Mesenchymal stem cell (in vitro differentiated cells and primary cell): ENCODE measurements at regions not wholly inside any gene's neighbourhood (a gene's known extent, or its start where the extent isn't known, plus 50 kb on each side); places are given as distances from the start of the nearest gene placed in this dataset.

Experiments
- DNase-seq: peaks from one replicate; pipeline ENCODE4 v3.0.0-alpha.2; 2013
- H2AFZ ChIP-seq: one replicate; pipeline ENCODE4 v1.6.1; 2013; ENCODE audit warnings: low read depth, mild to moderate bottlenecking, control low read depth, inconsistent platforms, low read length, moderate library complexity
- H2AK5ac ChIP-seq: 2 replicates; pipeline ENCODE4 v1.6.1; 2013; ENCODE audit warnings: low read length, moderate library complexity, mild to moderate bottlenecking, inconsistent platforms; ENCODE audit not compliant: severe bottlenecking
- H2BK120ac ChIP-seq: one replicate; pipeline ENCODE4 v1.6.1; 2013; ENCODE audit warnings: low read depth, mild to moderate bottlenecking, inconsistent platforms, low read length, moderate library complexity
- H2BK12ac ChIP-seq, 2 experiments: one replicate each; pipeline ENCODE4 v1.6.1; 2013; ENCODE audit warnings: inconsistent platforms in 2 of 2, low read length in 2 of 2, mild to moderate bottlenecking in 2 of 2, moderate library complexity in 2 of 2, control low read depth in 1 of 2
- H2BK15ac ChIP-seq: one replicate; pipeline ENCODE4 v1.6.1; 2013; ENCODE audit warnings: mild to moderate bottlenecking, low read depth, inconsistent platforms; ENCODE audit not compliant: poor library complexity, severe bottlenecking
- H2BK5ac ChIP-seq: 2 replicates; pipeline ENCODE4 v1.6.1; 2013; ENCODE audit warnings: low read depth, mild to moderate bottlenecking, low read length, control low read depth, inconsistent platforms; ENCODE audit not compliant: poor library complexity, severe bottlenecking
- H3K14ac ChIP-seq, 2 experiments: one replicate each; pipeline ENCODE4 v1.6.1; 2013; ENCODE audit warnings: inconsistent platforms in 2 of 2, low read length in 2 of 2, control low read depth in 1 of 2, mild to moderate bottlenecking in 1 of 2, moderate library complexity in 1 of 2
- H3K18ac ChIP-seq, 2 experiments: one replicate each; pipeline ENCODE4 v1.6.1; 2013; ENCODE audit warnings: inconsistent platforms in 2 of 2, low read length in 2 of 2, control low read depth in 1 of 2, low read depth in 1 of 2, mild to moderate bottlenecking in 1 of 2
- H3K23ac ChIP-seq, 2 experiments: one replicate each; pipeline ENCODE4 v1.6.1; 2013; ENCODE audit warnings: inconsistent platforms in 2 of 2, low read length in 2 of 2, mild to moderate bottlenecking in 2 of 2, moderate library complexity in 2 of 2, control low read depth in 1 of 2
- H3K27ac ChIP-seq: 2 replicates; pipeline ENCODE4 v1.5.1; 2013; ENCODE audit warnings: mild to moderate bottlenecking, moderate library complexity, low read length, control low read depth, inconsistent platforms; ENCODE audit not compliant: poor library complexity, severe bottlenecking
- H3K27me3 ChIP-seq, 2 experiments: 2 replicates each; pipeline versions ENCODE4 v1.6.1 to v1.7.0; 2013; ENCODE audit warnings: low read length in 2 of 2, mild to moderate bottlenecking in 2 of 2, moderate library complexity in 2 of 2, control low read depth in 1 of 2, inconsistent platforms in 1 of 2; ENCODE audit not compliant: control insufficient read depth in 1 of 2, insufficient read depth in 1 of 2
- H3K36me3 ChIP-seq, 2 experiments: 2 replicates each; pipeline versions ENCODE4 v1.6.1 to v1.7.0; 2013; ENCODE audit warnings: low read length in 2 of 2, control low read depth in 1 of 2, inconsistent platforms in 1 of 2, low read depth in 1 of 2, mild to moderate bottlenecking in 1 of 2; ENCODE audit not compliant: insufficient read depth in 2 of 2, control insufficient read depth in 1 of 2
- H3K4ac ChIP-seq, 2 experiments: one replicate each; pipeline ENCODE4 v1.6.1; 2013; ENCODE audit warnings: inconsistent platforms in 2 of 2, low read length in 2 of 2, mild to moderate bottlenecking in 2 of 2, moderate library complexity in 2 of 2, control low read depth in 1 of 2, low read depth in 1 of 2
- H3K4me1 ChIP-seq: 2 replicates; pipeline ENCODE4 v1.6.1; 2013; ENCODE audit warnings: low read depth, low read length, control low read depth; ENCODE audit not compliant: control insufficient read depth, insufficient read depth
- H3K4me2 ChIP-seq: 2 replicates; pipeline ENCODE4 v1.6.1; 2013; ENCODE audit warnings: low read length, mild to moderate bottlenecking, inconsistent platforms; ENCODE audit not compliant: poor library complexity, severe bottlenecking
- H3K4me3 ChIP-seq, 2 experiments: 2 replicates each; pipeline versions ENCODE4 v1.5.1 to v1.7.0; 2013; ENCODE audit warnings: low read length in 2 of 2, mild to moderate bottlenecking in 2 of 2, control low read depth in 1 of 2, low read depth in 1 of 2; ENCODE audit not compliant: insufficient read depth in 1 of 2
- H3K79me1 ChIP-seq: replicated peaks from 2 replicates; pipeline ENCODE4 v1.6.1; 2013; ENCODE audit warnings: mild to moderate bottlenecking, control low read depth, low read length, inconsistent platforms; ENCODE audit not compliant: poor library complexity, severe bottlenecking
- H3K9ac ChIP-seq: 2 replicates; pipeline ENCODE4 v1.7.0; 2013; ENCODE audit warnings: mild to moderate bottlenecking, low read length, moderate library complexity
- H3K9me3 ChIP-seq: 2 replicates; pipeline ENCODE4 v1.7.0; 2013; ENCODE audit warnings: mild to moderate bottlenecking, low read length; ENCODE audit not compliant: control insufficient read depth
- H4K8ac ChIP-seq: one replicate; pipeline ENCODE4 v1.6.1; 2013; ENCODE audit warnings: inconsistent platforms, mild to moderate bottlenecking, low read length, moderate library complexity
- H4K91ac ChIP-seq: one replicate; pipeline ENCODE4 v1.6.1; 2013; ENCODE audit warnings: mild to moderate bottlenecking, low read length, inconsistent platforms
- WGBS: methylation state at CpG from one replicate; pipeline ENCODE4 v1.1.7; 2013; ENCODE audit warnings: mixed read lengths; 5-methylcytosine and 5-hydroxymethylcytosine counted together

DNA sequence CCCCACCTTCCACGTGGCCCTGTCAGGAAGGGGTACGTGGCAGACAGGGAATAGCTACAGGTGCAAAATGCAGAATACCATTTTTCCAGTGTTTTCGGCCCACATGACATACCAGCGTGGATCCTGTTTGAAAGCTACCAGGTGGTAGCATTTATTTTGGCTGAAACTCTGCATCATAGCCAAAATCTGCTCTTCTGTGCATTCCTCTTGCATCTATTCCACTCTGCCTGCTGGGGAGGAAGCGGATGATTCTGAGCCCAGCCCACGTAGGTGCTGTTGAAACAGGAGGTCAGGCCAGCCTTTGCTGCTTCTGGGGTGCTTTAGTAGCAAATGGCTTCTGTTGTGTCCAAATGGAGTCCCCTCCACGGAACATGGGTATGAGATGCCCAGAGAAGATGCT, 670.9 kb upstream of the EEF2KMT start:
- H3K79me1 ChIP-seq, result no peaks in the 10 kb centered on the region
- no peaks in the 10 kb centered on the region for H3K36me3 ChIP-seq
- no peak overlapping the region for H3K14ac ChIP-seq
- no peak overlapping the region for H4K8ac ChIP-seq
- H2AK5ac ChIP-seq, result no peak overlapping the region
- no peak overlapping the region for H2AFZ ChIP-seq
- no peak overlapping the region for H3K4me2 ChIP-seq
- H3K4me1 ChIP-seq, result no peaks in the 10 kb centered on the region
- no peak overlapping the region for H2BK15ac ChIP-seq
- no peaks in the 10 kb centered on the region for H3K27me3 ChIP-seq
- H3K4ac ChIP-seq, result no peak overlapping the region
- H3K23ac ChIP-seq, result no peak overlapping the region
- no peak overlapping the region for H3K18ac ChIP-seq
- no peak overlapping the region for H4K91ac ChIP-seq
- H2BK12ac ChIP-seq, result no peak overlapping the region
- H3K9me3 ChIP-seq, result peaks cover 4% of the 10 kb centered on the region
- no peak overlapping the region for H3K9ac ChIP-seq
- 64% methylated on average over 7 of the region's 7 CpGs for WGBS
- no peak overlapping the region for H2BK5ac ChIP-seq
- H3K27ac ChIP-seq, result no peak overlapping the region
- DNase-seq, result no peak
- H3K4me3 ChIP-seq, result no peak overlapping the region
- no peak overlapping the region for H2BK120ac ChIP-seq

DNA sequence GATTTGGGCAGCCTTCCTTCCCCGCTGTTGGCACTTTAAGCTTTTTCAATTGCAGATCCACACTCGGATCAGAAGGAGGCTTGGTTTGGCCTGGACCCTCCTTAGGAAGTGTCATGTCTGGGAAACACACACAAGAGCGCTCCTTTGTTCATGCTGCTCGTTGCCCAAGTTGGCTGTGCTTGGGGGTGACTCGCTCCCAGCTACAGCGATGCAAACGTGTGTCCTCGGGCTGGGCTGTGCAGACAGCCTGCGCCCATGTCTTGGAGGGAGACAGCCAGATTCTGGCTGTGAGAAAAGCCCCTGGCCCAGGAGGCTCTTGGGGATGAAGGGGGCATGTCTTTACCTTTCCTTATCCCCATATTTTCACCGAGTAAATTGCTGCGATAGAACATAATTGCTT, 665.6 kb upstream of the EEF2KMT start:
- Histone ChIP-seq H3K9ac (no peak overlapping the region), H3K9me3 (no peaks in the 10 kb centered on the region), H3K4me2 (no peak overlapping the region), H3K4me1 (no peaks in the 10 kb centered on the region), H4K91ac (no peak overlapping the region), H2BK5ac (no peak overlapping the region), H3K79me1 (no peaks in the 10 kb centered on the region), H3K14ac (no peak overlapping the region), H2BK12ac (no peak overlapping the region), H2BK120ac (no peak overlapping the region), H3K23ac (no peak overlapping the region), H2BK15ac (no peak overlapping the region), H2AK5ac (no peak overlapping the region), H3K18ac (no peak overlapping the region), H3K27ac (no peak overlapping the region), H3K36me3 (no peaks in the 10 kb centered on the region), H2AFZ (no peak overlapping the region), H3K4me3 (no peak overlapping the region), H3K4ac (no peak overlapping the region), H4K8ac (no peak overlapping the region), H3K27me3 (no peaks in the 10 kb centered on the region)
- DNase-seq, result no peak
- WGBS, result 65% methylated on average over 11 of the region's 11 CpGs

DNA sequence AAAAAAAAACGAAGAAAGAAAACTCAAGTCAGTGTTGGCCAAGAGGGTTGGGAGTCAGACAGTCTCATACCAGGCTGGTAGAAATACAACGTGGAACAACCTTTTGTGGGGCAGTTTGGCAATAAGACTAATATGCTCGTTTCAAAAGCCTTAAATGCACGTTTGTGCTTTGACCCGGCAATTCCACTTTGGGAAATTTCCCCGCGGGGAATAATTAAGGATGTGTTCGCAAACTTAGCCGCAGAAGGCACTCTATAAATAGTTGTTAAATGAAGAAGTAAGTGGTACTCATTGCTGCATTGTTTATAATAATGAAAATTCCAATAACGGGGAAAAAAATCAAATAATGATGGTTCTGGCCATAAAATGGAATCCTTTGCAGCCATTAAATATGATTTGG, 664.8 kb upstream of the EEF2KMT start:
- Histone ChIP-seq H4K8ac (no peak overlapping the region), H3K4ac (no peak overlapping the region), H4K91ac (no peak overlapping the region), H3K18ac (no peak overlapping the region), H3K4me2 (no peak overlapping the region), H3K79me1 (no peaks in the 10 kb centered on the region), H2BK120ac (no peak overlapping the region), H3K9me3 (no peaks in the 10 kb centered on the region), H2BK15ac (no peak overlapping the region), H3K14ac (no peak overlapping the region), H3K4me3 (no peak overlapping the region), H3K27ac (no peak overlapping the region), H2BK12ac (no peak overlapping the region), H3K27me3 (no peaks in the 10 kb centered on the region), H2AK5ac (no peak overlapping the region), H2AFZ (no peak overlapping the region), H3K36me3 (no peaks in the 10 kb centered on the region), H3K23ac (no peak overlapping the region), H3K9ac (no peak overlapping the region), H3K4me1 (no peaks in the 10 kb centered on the region), H2BK5ac (no peak overlapping the region)
- WGBS, result 78% methylated on average over 10 of the region's 10 CpGs
- DNase-seq, result no peak

DNA sequence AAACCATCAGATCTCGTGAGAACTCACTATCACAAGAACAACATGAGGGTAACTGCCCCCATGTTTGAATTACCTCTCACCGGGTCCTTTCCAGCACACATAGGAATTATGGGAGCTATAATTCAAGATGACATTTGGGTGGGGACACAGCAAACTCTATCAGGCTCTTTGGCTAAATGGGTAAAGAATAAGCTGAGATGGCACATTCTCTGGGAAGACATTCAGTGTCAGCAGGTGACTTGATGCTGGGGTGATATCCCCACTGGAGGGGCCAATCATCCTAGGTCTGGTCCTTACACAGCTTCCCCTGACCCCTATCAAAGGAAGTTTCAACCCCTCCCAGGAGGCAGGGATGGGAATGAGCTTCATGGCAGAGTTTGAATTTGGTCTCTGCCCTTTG, 664.0 kb upstream of the EEF2KMT start:
- no peak overlapping the region for H2BK12ac ChIP-seq
- H3K27me3 ChIP-seq, result no peaks in the 10 kb centered on the region
- no peak overlapping the region for H3K4me2 ChIP-seq
- no peak overlapping the region for H2BK5ac ChIP-seq
- H3K4me1 ChIP-seq, result no peaks in the 10 kb centered on the region
- H3K4ac ChIP-seq, result no peak overlapping the region
- no peak overlapping the region for H2BK120ac ChIP-seq
- no peaks in the 10 kb centered on the region for H3K79me1 ChIP-seq
- DNase-seq, result no peak
- no peak overlapping the region for H4K8ac ChIP-seq
- H3K18ac ChIP-seq, result no peak overlapping the region
- no peak overlapping the region for H3K27ac ChIP-seq
- H3K9ac ChIP-seq, result no peak overlapping the region
- H3K9me3 ChIP-seq, result peaks cover 2% of the 10 kb centered on the region
- H3K14ac ChIP-seq, result no peak overlapping the region
- H2AK5ac ChIP-seq, result no peak overlapping the region
- 51% methylated on average over 2 of the region's 2 CpGs for WGBS
- no peak overlapping the region for H3K4me3 ChIP-seq
- no peak overlapping the region for H2AFZ ChIP-seq
- H3K23ac ChIP-seq, result no peak overlapping the region
- H4K91ac ChIP-seq, result no peak overlapping the region
- H2BK15ac ChIP-seq, result no peak overlapping the region
- H3K36me3 ChIP-seq, result no peaks in the 10 kb centered on the region
